Left lung (tissue), 4 donors: ENCODE measurements at regions not wholly inside any gene's neighbourhood (a gene's known extent, or its start where the extent isn't known, plus 50 kb on each side); places are given as distances from the start of the nearest gene placed in this dataset.

ENCODE experiments used
- ATAC-seq: fragments of 200-7000 bp; cut with Tn5 transposase; one replicate; pipeline ENCODE4 v1.9.1; 2020; ENCODE audit warnings: moderate library complexity
- DNase-seq, 4 donors: peaks; one replicate each; pipeline ENCODE4 v3.0.0-alpha.2; 2013 to 2020
- H3K27ac ChIP-seq, 2 donors: fragments of 200-600 bp; sonication (generic) in 1 of 2; one replicate each; pipeline versions ENCODE4 v1.5.0 to v1.8.0; 2020 to 2021
- H3K27me3 ChIP-seq, 2 donors: fragments of 200-600 bp; sonication (generic) in 1 of 2; one replicate each; pipeline versions ENCODE4 v1.5.0 to v1.8.0; 2020 to 2021
- H3K36me3 ChIP-seq, 2 donors: fragments of 200-600 bp; sonication (generic) in 1 of 2; one replicate each; pipeline versions ENCODE4 v1.5.0 to v1.8.0; 2020 to 2021
- H3K4me1 ChIP-seq, 2 donors: fragments of 200-600 bp; one replicate each; pipeline ENCODE4 v1.8.0; 2021
- H3K4me3 ChIP-seq, 2 donors: fragments of 200-600 bp; sonication (generic) in 1 of 2; one replicate each; pipeline versions ENCODE4 v1.5.0 to v1.8.0; 2020 to 2021; ENCODE audit warnings: mild to moderate bottlenecking in 1 of 2
- H3K9me3 ChIP-seq, 2 donors: fragments of 200-600 bp; sonication (generic) in 1 of 2; one replicate each; pipeline versions ENCODE4 v1.5.0 to v1.8.0; 2020 to 2021
- CTCF ChIP-seq, 2 donors: fragments of 200-600 bp; sonication (generic) in 1 of 2; IDR thresholded peaks; one replicate each; pipeline versions ENCODE4 v1.5.0 to v1.8.0; 2021; ENCODE audit warnings: antibody characterized with exemption in 2 of 2
- intact Hi-C, 2 donors: fragments of 100-400 bp; cut with DNase I; formaldehyde crosslinking; loops; one replicate each; pipeline versions ENCODE4 v1.11.2 to v1.14.2; 2022
- donor health status: DM: no; HTN: yes; CAD: no.
- donor health status: DM: no; HTN: no; CAD: no.

GRCh38 chr12:68532887-68533248 is 77.8 kb upstream of the RAP1B start:
- H3K4me3 ChIP-seq: no peak overlapping the region
- DNase-seq (no peak), ATAC-seq (no peak)
- H3K36me3 ChIP-seq: no peaks in the 10 kb centered on the region
- no peak overlapping the region for H3K27ac ChIP-seq
- intact Hi-C loops: no loop called here
- no peak for TF ChIP-seq CTCF (IDR thresholded peaks at IDR 0.05)
- H3K9me3 ChIP-seq: no peaks in the 10 kb centered on the region
- no peaks in the 10 kb centered on the region for H3K4me1 ChIP-seq
- no peaks in the 10 kb centered on the region for H3K27me3 ChIP-seq

- H3K27me3 ChIP-seq: no peaks in the 10 kb centered on the region
These were observed 76.6 kb upstream of the RAP1B start for GRCh38 chr12:68534108-68534507.

GRCh38 chr12:68536885-68537485 is 73.7 kb upstream of the RAP1B start:
- ATAC-seq (no peak), DNase-seq (no peak)
- Histone ChIP-seq H3K4me3 (no peak overlapping the region), H3K27ac (no peak overlapping the region), H3K9me3 (no peaks in the 10 kb centered on the region), H3K27me3 (no peaks in the 10 kb centered on the region), H3K36me3 (no peaks in the 10 kb centered on the region), H3K4me1 (peaks cover 0 to 14% of the 10 kb centered on the region in 2 donors)
- no peak for TF ChIP-seq CTCF (IDR thresholded peaks at IDR 0.05)
- intact Hi-C loops: no loop called here

More at GRCh38 chr12:68534108-68534507, 76.6 kb upstream of the RAP1B start:
- peak overlapping the region in 1 of 2 donors; percentile 41 for H3K27ac ChIP-seq
- no peaks in the 10 kb centered on the region for H3K9me3 ChIP-seq
- no peaks in the 10 kb centered on the region for H3K36me3 ChIP-seq
- TF ChIP-seq CTCF (IDR thresholded peaks at IDR 0.05): no peak
- intact Hi-C loops: no loop called here
- no peak for DNase-seq
- H3K4me3 ChIP-seq: no peak overlapping the region
- H3K4me1 ChIP-seq: peaks cover 0 to 4% of the 10 kb centered on the region in 2 donors
- ATAC-seq: no peak

- Histone ChIP-seq H3K9me3 (no peaks in the 10 kb centered on the region), H3K4me1 (peaks cover 0 to 14% of the 10 kb centered on the region in 2 donors), H3K27me3 (no peaks in the 10 kb centered on the region), H3K27ac (no peak overlapping the region), H3K4me3 (no peak overlapping the region), H3K36me3 (no peaks in the 10 kb centered on the region)
- ATAC-seq: no peak
- intact Hi-C loops: no loop called here
- no peak for DNase-seq
- TF ChIP-seq CTCF (IDR thresholded peaks at IDR 0.05): no peak
These were observed 73.1 kb upstream of the RAP1B start for GRCh38 chr12:68537571-68537970.

- peak overlapping the region in 1 of 2 donors; percentile 5 for H3K4me3 ChIP-seq
- H3K27ac ChIP-seq: peak overlapping the region; percentile 42 to 74
- intact Hi-C loops: no loop called here
- no peaks in the 10 kb centered on the region for H3K9me3 ChIP-seq
- ATAC-seq: peak; percentile 97
- TF ChIP-seq CTCF (IDR thresholded peaks at IDR 0.05): no peak
- peak in 3 of 4 donors; percentile 9 to 72 (median 57) for DNase-seq
- peaks cover 0 to 14% of the 10 kb centered on the region in 2 donors for H3K4me1 ChIP-seq
- no peaks in the 10 kb centered on the region for H3K27me3 ChIP-seq
- H3K36me3 ChIP-seq: no peaks in the 10 kb centered on the region
These were observed 71.7 kb upstream of the RAP1B start for GRCh38 chr12:68538726-68539614.
